ENCODE measurements at regions not wholly inside any gene's neighbourhood (a gene's known extent, or its start where the extent isn't known, plus 50 kb on each side); places are given as distances from the start of the nearest gene placed in this dataset.

DNA sequence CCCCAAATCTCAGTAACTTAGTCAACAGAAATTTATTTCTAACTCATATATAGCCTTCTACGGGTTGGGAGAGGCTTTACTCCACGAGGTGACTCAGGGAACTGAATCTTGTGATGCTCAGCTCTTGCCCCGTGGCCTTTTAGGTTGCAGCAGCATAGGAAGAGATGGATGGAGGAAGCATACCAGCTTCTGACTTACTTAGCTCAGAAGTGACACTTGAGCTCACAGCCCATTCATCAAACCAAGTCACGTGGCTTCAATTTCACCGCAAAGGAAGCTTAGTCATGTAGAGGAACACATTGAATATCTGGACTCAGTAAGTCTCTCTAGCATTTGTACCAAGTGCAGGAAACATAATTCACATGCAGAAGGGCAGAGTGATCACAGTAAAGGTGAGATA, 124.1 kb upstream of the KCNN2 start:
- no peak for TF ChIP-seq NEUROD1 (IDR thresholded peaks at IDR 0.05; ENCODE audit: borderline replicate concordance, low read depth, low read length, partially characterized antibody)
- no peak for TF ChIP-seq NFE2L1 (tag; IDR thresholded peaks at IDR 0.05; ENCODE audit: borderline replicate concordance, low read depth)
